ENCODE measurements at regions not wholly inside any gene's neighbourhood (a gene's known extent, or its start where the extent isn't known, plus 50 kb on each side); places are given as distances from the start of the nearest gene placed in this dataset.

DNA sequence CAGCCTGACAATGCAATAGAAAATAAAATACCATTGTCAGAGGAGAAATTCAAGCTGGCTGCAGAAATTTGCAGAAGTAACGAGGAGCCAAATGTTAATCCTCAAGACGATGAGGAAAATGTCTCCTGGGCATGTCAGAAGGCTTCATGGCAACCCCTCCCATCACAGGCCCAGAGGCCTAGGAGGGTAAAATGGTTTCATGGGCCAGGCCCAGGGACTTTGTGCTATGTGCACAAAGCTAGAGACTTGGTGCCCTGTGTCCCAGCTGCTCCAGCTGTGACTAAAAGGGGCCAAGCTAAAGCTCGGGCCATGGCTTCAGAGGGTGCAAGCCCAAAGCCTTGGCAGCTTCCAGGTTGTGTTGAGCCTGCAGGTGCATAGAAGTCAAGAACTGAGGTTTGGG, 431.7 kb downstream of the LMO7 start:
- H3K27me3 Mint-ChIP-seq (ENCODE audit: low read depth, unreplicated experiment): no peaks in the 10 kb centered on the region
- no peaks in the 10 kb centered on the region for H3K36me3 ChIP-seq (ENCODE audit: insufficient read depth, low read length)
- FAIRE-seq (no peak), DNase-seq (ENCODE audit: low read depth) (no peak)
- H3K4me3 Mint-ChIP-seq (ENCODE audit: unreplicated experiment): no peak overlapping the region
- H3K4me3 ChIP-seq (ENCODE audit: insufficient read depth, low read depth, low read length): no peak overlapping the region
- TF ChIP-seq EZH2 (IDR thresholded peaks at IDR 0.05; ENCODE audit: insufficient read depth, low read length): no peak
- TF ChIP-seq, protein P1, sequence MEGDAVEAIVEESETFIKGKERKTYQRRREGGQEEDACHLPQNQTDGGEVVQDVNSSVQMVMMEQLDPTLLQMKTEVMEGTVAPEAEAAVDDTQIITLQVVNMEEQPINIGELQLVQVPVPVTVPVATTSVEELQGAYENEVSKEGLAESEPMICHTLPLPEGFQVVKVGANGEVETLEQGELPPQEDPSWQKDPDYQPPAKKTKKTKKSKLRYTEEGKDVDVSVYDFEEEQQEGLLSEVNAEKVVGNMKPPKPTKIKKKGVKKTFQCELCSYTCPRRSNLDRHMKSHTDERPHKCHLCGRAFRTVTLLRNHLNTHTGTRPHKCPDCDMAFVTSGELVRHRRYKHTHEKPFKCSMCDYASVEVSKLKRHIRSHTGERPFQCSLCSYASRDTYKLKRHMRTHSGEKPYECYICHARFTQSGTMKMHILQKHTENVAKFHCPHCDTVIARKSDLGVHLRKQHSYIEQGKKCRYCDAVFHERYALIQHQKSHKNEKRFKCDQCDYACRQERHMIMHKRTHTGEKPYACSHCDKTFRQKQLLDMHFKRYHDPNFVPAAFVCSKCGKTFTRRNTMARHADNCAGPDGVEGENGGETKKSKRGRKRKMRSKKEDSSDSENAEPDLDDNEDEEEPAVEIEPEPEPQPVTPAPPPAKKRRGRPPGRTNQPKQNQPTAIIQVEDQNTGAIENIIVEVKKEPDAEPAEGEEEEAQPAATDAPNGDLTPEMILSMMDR (IDR thresholded peaks at IDR 0.05; ENCODE audit: insufficient read depth, low read depth, low read length): no peak
- peaks cover 12% of the 10 kb centered on the region for H3K9me3 Mint-ChIP-seq (ENCODE audit: unreplicated experiment)
- H2AFZ ChIP-seq (ENCODE audit: low read depth, low read length): no peak overlapping the region
- no peaks in the 10 kb centered on the region for H3K4me1 Mint-ChIP-seq (ENCODE audit: low read depth, unreplicated experiment)
- no peaks in the 10 kb centered on the region for H3K27me3 ChIP-seq (ENCODE audit: insufficient read depth, low read length)
- no peaks in the 10 kb centered on the region for H3K9me3 ChIP-seq (ENCODE audit: insufficient read depth, low read depth, low read length)
- H3K27ac ChIP-seq (ENCODE audit: low read depth, low read length): no peak overlapping the region
- H3K36me3 Mint-ChIP-seq (ENCODE audit: low read depth, unreplicated experiment): no peaks in the 10 kb centered on the region
- no peak overlapping the region for H3K27ac Mint-ChIP-seq (ENCODE audit: unreplicated experiment)
- no peak overlapping the region for H3K9ac ChIP-seq (ENCODE audit: low read length)
- no peaks in the 10 kb centered on the region for H4K20me1 ChIP-seq (ENCODE audit: insufficient read depth, low read length)
- H3K4me2 ChIP-seq (ENCODE audit: low read length): no peak overlapping the region
- no peaks in the 10 kb centered on the region for H3K79me2 ChIP-seq (ENCODE audit: insufficient read depth, low read length)
- H3K4me1 ChIP-seq (ENCODE audit: insufficient read depth, low read length): no peaks in the 10 kb centered on the region

DNA sequence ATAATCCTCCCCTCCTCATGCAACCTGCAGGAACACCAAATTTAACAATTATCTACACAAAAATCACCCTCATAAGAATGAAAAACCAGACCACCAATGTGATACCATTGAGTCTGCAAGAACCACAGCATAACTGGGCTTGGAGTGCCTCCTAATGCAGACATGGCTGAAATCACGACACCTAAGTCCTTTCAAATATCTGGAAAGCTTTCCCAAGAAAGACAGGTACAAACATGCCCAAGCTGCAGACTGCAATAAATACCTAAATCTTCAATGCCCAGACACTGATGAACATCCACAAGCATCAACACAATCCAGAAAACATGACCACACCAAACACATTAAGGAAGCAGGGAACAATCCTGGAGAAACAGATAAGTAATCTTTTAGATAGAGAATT, 417.1 kb downstream of the LMO7 start:
- no peaks in the 10 kb centered on the region for H3K27me3 ChIP-seq (ENCODE audit: insufficient read depth, low read length)
- H3K4me3 ChIP-seq (ENCODE audit: insufficient read depth, low read depth, low read length): no peak overlapping the region
- no peaks in the 10 kb centered on the region for H3K36me3 ChIP-seq (ENCODE audit: insufficient read depth, low read length)
- FAIRE-seq (no peak), DNase-seq (ENCODE audit: low read depth) (no peak)
- no peaks in the 10 kb centered on the region for H3K4me1 ChIP-seq (ENCODE audit: insufficient read depth, low read length)
- H3K4me2 ChIP-seq (ENCODE audit: low read length): no peak overlapping the region
- H2AFZ ChIP-seq (ENCODE audit: low read depth, low read length): no peak overlapping the region
- H3K79me2 ChIP-seq (ENCODE audit: insufficient read depth, low read length): no peaks in the 10 kb centered on the region
- Mint-ChIP-seq H3K27me3 (ENCODE audit: low read depth, unreplicated experiment) (no peaks in the 10 kb centered on the region), H3K36me3 (ENCODE audit: low read depth, unreplicated experiment) (no peaks in the 10 kb centered on the region), H3K27ac (ENCODE audit: unreplicated experiment) (no peak overlapping the region), H3K4me1 (ENCODE audit: low read depth, unreplicated experiment) (no peaks in the 10 kb centered on the region), H3K9me3 (ENCODE audit: unreplicated experiment) (no peaks in the 10 kb centered on the region), H3K4me3 (ENCODE audit: unreplicated experiment) (no peak overlapping the region)
- no peaks in the 10 kb centered on the region for H4K20me1 ChIP-seq (ENCODE audit: insufficient read depth, low read length)
- TF ChIP-seq, protein P1 (IDR thresholded peaks at IDR 0.05; ENCODE audit: insufficient read depth, low read depth, low read length): no peak
- TF ChIP-seq EZH2 (IDR thresholded peaks at IDR 0.05; ENCODE audit: insufficient read depth, low read length): no peak
- no peak overlapping the region for H3K9ac ChIP-seq (ENCODE audit: low read length)
- no peak overlapping the region for H3K27ac ChIP-seq (ENCODE audit: low read depth, low read length)
- H3K9me3 ChIP-seq (ENCODE audit: insufficient read depth, low read depth, low read length): no peaks in the 10 kb centered on the region

DNA sequence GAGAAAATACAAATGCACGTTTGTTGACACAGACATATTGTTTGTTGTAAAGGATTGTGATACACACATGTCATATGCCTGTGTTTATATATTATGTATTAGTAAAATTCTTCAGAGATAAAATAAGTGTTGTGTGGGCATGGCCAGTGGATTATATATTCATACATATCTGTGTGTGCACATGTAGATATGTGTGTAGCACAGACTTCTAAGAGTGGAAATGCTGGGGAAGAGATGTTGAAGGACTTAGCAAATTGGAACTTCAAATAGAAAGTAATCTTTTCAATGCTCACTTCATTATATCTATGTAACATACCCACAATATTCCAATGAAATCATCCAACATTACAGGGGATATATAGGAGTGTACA, 413.2 kb downstream of the LMO7 start:
- Histone ChIP-seq H3K27ac (ENCODE audit: low read depth, low read length) (no peak overlapping the region), H4K20me1 (ENCODE audit: insufficient read depth, low read length) (no peaks in the 10 kb centered on the region), H3K4me2 (ENCODE audit: low read length) (no peak overlapping the region), H3K9me3 (ENCODE audit: insufficient read depth, low read depth, low read length) (no peaks in the 10 kb centered on the region), H3K4me1 (ENCODE audit: insufficient read depth, low read length) (no peaks in the 10 kb centered on the region), H3K9ac (ENCODE audit: low read length) (no peak overlapping the region), H3K36me3 (ENCODE audit: insufficient read depth, low read length) (no peaks in the 10 kb centered on the region), H3K79me2 (ENCODE audit: insufficient read depth, low read length) (no peaks in the 10 kb centered on the region), H2AFZ (ENCODE audit: low read depth, low read length) (no peak overlapping the region), H3K4me3 (ENCODE audit: insufficient read depth, low read depth, low read length) (no peak overlapping the region), H3K27me3 (ENCODE audit: insufficient read depth, low read length) (no peaks in the 10 kb centered on the region)
- no peak overlapping the region for H3K4me3 Mint-ChIP-seq (ENCODE audit: unreplicated experiment)
- H3K27ac Mint-ChIP-seq (ENCODE audit: unreplicated experiment): no peak overlapping the region
- no peak for TF ChIP-seq EZH2 (IDR thresholded peaks at IDR 0.05; ENCODE audit: insufficient read depth, low read length)
- TF ChIP-seq, protein P1 (IDR thresholded peaks at IDR 0.05; ENCODE audit: insufficient read depth, low read depth, low read length): no peak
- H3K27me3 Mint-ChIP-seq (ENCODE audit: low read depth, unreplicated experiment): no peaks in the 10 kb centered on the region
- no peaks in the 10 kb centered on the region for H3K4me1 Mint-ChIP-seq (ENCODE audit: low read depth, unreplicated experiment)
- FAIRE-seq: no peak
- H3K36me3 Mint-ChIP-seq (ENCODE audit: low read depth, unreplicated experiment): no peaks in the 10 kb centered on the region
- no peak for DNase-seq (ENCODE audit: low read depth)
- H3K9me3 Mint-ChIP-seq (ENCODE audit: unreplicated experiment): no peaks in the 10 kb centered on the region
